ENCODE measurements at regions not wholly inside any gene's neighbourhood (a gene's known extent, or its start where the extent isn't known, plus 50 kb on each side); places are given as distances from the start of the nearest gene placed in this dataset.

GRCh38 chr7:92994901-92995300 is 122.9 kb downstream of the SAMD9 start:
- H3K4me1 ChIP-seq, result no peaks in the 10 kb centered on the region
- no peaks in the 10 kb centered on the region for H3K36me3 ChIP-seq
- no peak overlapping the region for H3K4me3 ChIP-seq
- TF ChIP-seq POLR2AphosphoS5 (IDR thresholded peaks at IDR 0.05) (no peak), CTCF (IDR thresholded peaks at IDR 0.05) (no peak), EP300 (IDR thresholded peaks at IDR 0.05) (no peak), POLR2A (IDR thresholded peaks at IDR 0.05) (no peak)
- H3K9me3 ChIP-seq, result no peaks in the 10 kb centered on the region
- no peaks in the 10 kb centered on the region for H3K27me3 ChIP-seq
- no peak for DNase-seq
- WGBS, 2 donors, result 73 to 83% methylated on average over 2 of the region's 2 CpGs
- intact Hi-C loops (cut with DNase I), result no loop called here
- H3K27ac ChIP-seq, result no peak overlapping the region

DNA sequence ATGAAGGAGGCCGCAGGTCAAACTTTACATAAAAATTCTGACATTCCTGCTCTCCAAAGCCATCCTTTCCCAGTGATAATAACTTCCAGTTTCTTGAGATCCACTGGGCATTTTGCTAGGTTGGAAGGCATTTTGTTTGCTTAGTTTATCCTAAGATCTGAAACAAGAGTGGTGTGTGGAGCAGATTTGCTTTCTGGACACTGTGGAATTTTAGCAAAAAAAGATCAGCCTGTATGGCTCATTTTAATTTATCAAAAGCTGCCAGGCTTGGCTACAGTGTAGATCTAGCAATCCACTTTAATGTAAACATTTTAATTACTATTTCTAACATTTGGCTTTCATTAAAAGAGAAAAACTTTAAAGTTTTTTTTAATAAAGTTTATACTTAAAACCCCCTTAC is 124.8 kb downstream of the SAMD9 start:
- no peak for DNase-seq
- Histone ChIP-seq H3K4me1 (peaks cover 0 to under 1% (median 0%) of the 10 kb centered on the region in 4 donors), H3K4me3 (no peak overlapping the region), H3K36me3 (no peaks in the 10 kb centered on the region), H3K27me3 (no peaks in the 10 kb centered on the region), H3K27ac (no peak overlapping the region), H3K9me3 (no peaks in the 10 kb centered on the region)
- intact Hi-C loops (cut with DNase I), result no loop called here
- no peak for TF ChIP-seq POLR2AphosphoS5 (IDR thresholded peaks at IDR 0.05)
- TF ChIP-seq POLR2A (IDR thresholded peaks at IDR 0.05), result no peak
- WGBS, 2 donors, result 88 to 91% methylated on average over 1 of the region's 1 CpG

GRCh38 chr7:92992483-92992882 is 125.3 kb downstream of the SAMD9 start:
- Histone ChIP-seq H3K36me3 (no peaks in the 10 kb centered on the region), H3K27me3 (no peaks in the 10 kb centered on the region), H3K27ac (no peak overlapping the region), H3K9me3 (no peaks in the 10 kb centered on the region), H3K4me3 (no peak overlapping the region), H3K4me1 (peaks cover 0 to 5% (median 0%) of the 10 kb centered on the region in 4 donors)
- DNase-seq, result no peak
- 83 to 85% methylated on average over 3 of the region's 3 CpGs for WGBS, 2 donors
- TF ChIP-seq EP300 (IDR thresholded peaks at IDR 0.05) (no peak), POLR2A (IDR thresholded peaks at IDR 0.05) (no peak), CTCF (IDR thresholded peaks at IDR 0.05) (no peak), POLR2AphosphoS5 (IDR thresholded peaks at IDR 0.05) (no peak)
- intact Hi-C loops (cut with DNase I), result no loop called here

DNA sequence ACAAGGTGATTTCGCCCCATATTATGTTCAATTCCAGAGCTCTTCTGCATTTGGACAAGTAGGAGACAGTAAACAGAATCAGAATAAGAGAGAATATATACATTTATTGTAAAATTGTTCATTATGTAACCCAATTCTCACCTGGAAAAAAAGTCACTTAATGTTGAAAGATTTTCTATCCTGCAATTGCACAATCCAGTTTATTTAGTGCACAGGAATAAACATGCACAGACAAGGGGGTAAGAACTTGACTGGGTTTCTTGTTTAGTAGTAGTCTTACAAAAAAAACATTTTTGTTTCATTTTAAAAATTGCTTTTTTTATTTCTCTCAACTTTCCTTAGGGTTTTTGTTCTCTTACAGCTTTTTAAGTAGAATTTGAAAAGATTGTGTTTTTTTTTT is 126.6 kb downstream of the SAMD9 start:
- Histone ChIP-seq H3K36me3 (no peaks in the 10 kb centered on the region), H3K4me3 (no peak overlapping the region), H3K27ac (no peak overlapping the region), H3K27me3 (no peaks in the 10 kb centered on the region), H3K9me3 (no peaks in the 10 kb centered on the region), H3K4me1 (peaks cover 0 to 11% (median 0%) of the 10 kb centered on the region in 4 donors)
- intact Hi-C loops (cut with DNase I), result no loop called here
- no peak for DNase-seq
- TF ChIP-seq POLR2AphosphoS5 (IDR thresholded peaks at IDR 0.05) (no peak), CTCF (IDR thresholded peaks at IDR 0.05) (no peak), EP300 (IDR thresholded peaks at IDR 0.05) (no peak), POLR2A (IDR thresholded peaks at IDR 0.05) (no peak)
- 91 to 98% methylated on average over 1 of the region's 1 CpG for WGBS, 2 donors

- Histone ChIP-seq H3K27me3 (no peaks in the 10 kb centered on the region), H3K4me3 (no peak overlapping the region), H3K9me3 (no peaks in the 10 kb centered on the region), H3K27ac (no peak overlapping the region), H3K4me1 (peaks cover 0 to 11% (median 0%) of the 10 kb centered on the region in 4 donors), H3K36me3 (no peaks in the 10 kb centered on the region)
- DNase-seq, result no peak
- intact Hi-C loops (cut with DNase I), result loop anchor here (2.0 kb wide), 1 partner anchor 368 kb away; no protein-coding TSS in a partner anchor
- TF ChIP-seq POLR2A (IDR thresholded peaks at IDR 0.05) (no peak), EP300 (IDR thresholded peaks at IDR 0.05) (no peak), CTCF (IDR thresholded peaks at IDR 0.05) (no peak), POLR2AphosphoS5 (IDR thresholded peaks at IDR 0.05) (no peak)
- 74 to 82% methylated on average over 3 of the region's 3 CpGs for WGBS, 2 donors
Observed at GRCh38 chr7:92988941-92989545, 128.7 kb downstream of the SAMD9 start.

All from sigmoid colon (tissue), 6 donors.